Small intestine (tissue), 7 donors: ENCODE measurements at regions not wholly inside any gene's neighbourhood (a gene's known extent, or its start where the extent isn't known, plus 50 kb on each side); places are given as distances from the start of the nearest gene placed in this dataset.
A peak's percentile ranks its signal among the peaks of the same experiment; 100 is the strongest.
"Not testable (repeated sequence)": the region's sequence is repeated elsewhere in the genome, so short reads cannot be mapped to it uniquely, and the experiment has no call there.

Source experiments
- DNase-seq, 2 donors: peaks; one replicate each; pipeline versions ENCODE4 v3.0.0 to v3.0.0-alpha.2; 2013
- FAIRE-seq: peaks from 2 replicates; lab custom pipeline; 2012; peaks lifted over from hg19 to GRCh38; lab: Jason Lieb, UNC
- H3K27ac ChIP-seq, 3 donors: one replicate each; pipeline ENCODE4 v1.5.1; 2013; ENCODE audit warnings: low read length in 2 of 3, mild to moderate bottlenecking in 2 of 3, control low read depth in 1 of 3, inconsistent platforms in 1 of 3, low read depth in 1 of 3, moderate library complexity in 1 of 3
- H3K27me3 ChIP-seq, 3 donors: one replicate each; pipeline ENCODE4 v1.6.1; 2013; ENCODE audit warnings: low read length in 3 of 3, inconsistent platforms in 1 of 3; ENCODE audit not compliant: control insufficient read depth in 3 of 3, insufficient read depth in 3 of 3
- H3K36me3 ChIP-seq, 3 donors: one replicate each; pipeline ENCODE4 v1.6.1; 2013; ENCODE audit warnings: low read length in 3 of 3, inconsistent platforms in 1 of 3, low read depth in 1 of 3, mild to moderate bottlenecking in 1 of 3, moderate library complexity in 1 of 3; ENCODE audit not compliant: control insufficient read depth in 3 of 3, insufficient read depth in 2 of 3
- H3K4me1 ChIP-seq, 3 donors: one replicate each; pipeline ENCODE4 v1.6.1; 2013; ENCODE audit warnings: low read length in 2 of 3, inconsistent platforms in 1 of 3, low read depth in 1 of 3, mild to moderate bottlenecking in 1 of 3, moderate library complexity in 1 of 3; ENCODE audit not compliant: control insufficient read depth in 3 of 3, insufficient read depth in 2 of 3
- H3K4me3 ChIP-seq, 3 donors: one replicate each; pipeline ENCODE4 v1.5.1; 2013; ENCODE audit warnings: low read length in 3 of 3, control low read depth in 1 of 3, inconsistent platforms in 1 of 3, low read depth in 1 of 3, mild to moderate bottlenecking in 1 of 3, moderate library complexity in 1 of 3
- H3K9me3 ChIP-seq, 2 donors: one replicate each; pipeline ENCODE4 v1.6.1; 2013; ENCODE audit warnings: low read depth in 1 of 2, low read length in 1 of 2; ENCODE audit not compliant: control insufficient read depth in 2 of 2, insufficient read depth in 1 of 2
- WGBS, 3 donors: extraction: QIAGEN DNeasy Blood & Tissue Kit; methylation state at CpG; one replicate each; pipeline ENCODE4 v1.1.7; 2013; 5-methylcytosine and 5-hydroxymethylcytosine counted together
- donor health status: healthy with polysubstance abuse.
- donor health status: control.
- donor health status: control.
- donor health status: Bipolar disorder and iron deficiency.
- donor health status: healthy.

- not testable (repeated sequence) for H3K27ac ChIP-seq, H3K36me3 ChIP-seq, DNase-seq, H3K9me3 ChIP-seq, H3K4me1 ChIP-seq, H3K4me3 ChIP-seq, FAIRE-seq, H3K27me3 ChIP-seq
- WGBS, 3 donors, result 75 to 82% (median 81%) methylated on average over 1 of the region's 1 CpG
These were observed 50.6 kb upstream of the GRHL3 start for GRCh38 chr1:24268555-24268954.

GRCh38 chr1:24266998-24267397 lies 52.2 kb upstream of the GRHL3 start:
- no peak for FAIRE-seq
- DNase-seq, result no peak
- H3K4me3 ChIP-seq, result no peak overlapping the region
- 14 to 37% (median 23%) methylated on average over 3 of the region's 3 CpGs for WGBS, 3 donors
- H3K9me3 ChIP-seq, result peaks cover 0 to 9% of the 10 kb centered on the region in 2 donors
- no peak overlapping the region for H3K27ac ChIP-seq
- no peaks in the 10 kb centered on the region for H3K27me3 ChIP-seq
- H3K4me1 ChIP-seq, result no peaks in the 10 kb centered on the region
- H3K36me3 ChIP-seq, result no peaks in the 10 kb centered on the region

- DNase-seq (no peak), FAIRE-seq (no peak)
- H3K4me1 ChIP-seq, result no peaks in the 10 kb centered on the region
- no peak overlapping the region for H3K27ac ChIP-seq
- H3K9me3 ChIP-seq, result peaks cover 0 to 9% of the 10 kb centered on the region in 2 donors
- no peaks in the 10 kb centered on the region for H3K27me3 ChIP-seq
- H3K36me3 ChIP-seq, result no peaks in the 10 kb centered on the region
- no peak overlapping the region for H3K4me3 ChIP-seq
- WGBS, 3 donors, result 36 to 60% (median 58%) methylated on average over 9 of the region's 9 CpGs
These were observed 52.7 kb upstream of the GRHL3 start for GRCh38 chr1:24266398-24266941.

- no peak overlapping the region for H3K27ac ChIP-seq
- peaks cover 0 to 9% of the 10 kb centered on the region in 2 donors for H3K9me3 ChIP-seq
- DNase-seq (no peak), FAIRE-seq (no peak)
- no peaks in the 10 kb centered on the region for H3K27me3 ChIP-seq
- H3K4me3 ChIP-seq, result no peak overlapping the region
- H3K36me3 ChIP-seq, result no peaks in the 10 kb centered on the region
- 73 to 90% (median 83%) methylated on average over 1 of the region's 1 CpG for WGBS, 3 donors
- H3K4me1 ChIP-seq, result no peaks in the 10 kb centered on the region
These were observed 55.4 kb upstream of the GRHL3 start for GRCh38 chr1:24263746-24264145.

GRCh38 chr1:24263211-24263610 lies 55.9 kb upstream of the GRHL3 start:
- Histone ChIP-seq H3K4me1 (no peaks in the 10 kb centered on the region), H3K27ac (no peak overlapping the region), H3K9me3 (peaks cover 0 to 9% of the 10 kb centered on the region in 2 donors), H3K4me3 (no peak overlapping the region), H3K36me3 (no peaks in the 10 kb centered on the region), H3K27me3 (no peaks in the 10 kb centered on the region)
- 75 to 83% (median 79%) methylated on average over 4 of the region's 4 CpGs for whole genome bisulfite sequencing, 3 donors
- FAIRE-seq (no peak), DNase-seq (peak; percentile 50 to 56)

GRCh38 chr1:24261977-24262376 lies 57.2 kb upstream of the GRHL3 start:
- H3K4me1 ChIP-seq, result no peaks in the 10 kb centered on the region
- H3K27me3 ChIP-seq, result no peaks in the 10 kb centered on the region
- 89 to 91% (median 90%) methylated on average over 5 of the region's 5 CpGs for WGBS, 3 donors
- no peak for DNase-seq
- H3K9me3 ChIP-seq, result peaks cover 0 to 9% of the 10 kb centered on the region in 2 donors
- H3K4me3 ChIP-seq, result no peak overlapping the region
- no peak for FAIRE-seq
- no peak overlapping the region for H3K27ac ChIP-seq
- H3K36me3 ChIP-seq, result no peaks in the 10 kb centered on the region

GRCh38 chr1:24258735-24259424 lies 60.3 kb upstream of the GRHL3 start:
- Histone ChIP-seq H3K36me3 (no peaks in the 10 kb centered on the region), H3K27ac (no peak overlapping the region), H3K4me3 (no peak overlapping the region), H3K4me1 (no peaks in the 10 kb centered on the region), H3K27me3 (no peaks in the 10 kb centered on the region), H3K9me3 (peaks cover 0 to 9% of the 10 kb centered on the region in 2 donors)
- 92 to 94% (median 92%) methylated on average over 16 of the region's 16 CpGs for whole genome bisulfite sequencing, 3 donors
- FAIRE-seq, result no peak
- no peak for DNase-seq

- WGBS, 3 donors, result 70 to 83% (median 76%) methylated on average over 2 of the region's 2 CpGs
- Histone ChIP-seq H3K27ac (no peak overlapping the region), H3K9me3 (peaks cover 0 to 4% of the 10 kb centered on the region in 2 donors), H3K4me1 (no peaks in the 10 kb centered on the region), H3K4me3 (no peak overlapping the region), H3K36me3 (no peaks in the 10 kb centered on the region), H3K27me3 (no peaks in the 10 kb centered on the region)
- DNase-seq (no peak), FAIRE-seq (no peak)
These were observed 61.8 kb upstream of the GRHL3 start for GRCh38 chr1:24257373-24257772.
